Nephron (organoid): ENCODE measurements at regions not wholly inside any gene's neighbourhood (a gene's known extent, or its start where the extent isn't known, plus 50 kb on each side); places are given as distances from the start of the nearest gene placed in this dataset.

Experiments used
- H3K27ac Mint-ChIP-seq, 3 experiments: 2 replicates each; pipeline ENCODE4 v1.8.0; 2020; ENCODE audit warnings: mixed read lengths in 3 of 3, mild to moderate bottlenecking in 2 of 3, moderate library complexity in 1 of 3
- H3K27me3 Mint-ChIP-seq: 2 replicates; pipeline ENCODE4 v1.8.0; 2021; ENCODE audit warnings: low read depth, mild to moderate bottlenecking, moderate library complexity, mixed read lengths
- H3K36me3 Mint-ChIP-seq: 2 replicates; pipeline ENCODE4 v1.8.0; 2020; ENCODE audit warnings: low read depth, mixed read lengths
- H3K4me1 Mint-ChIP-seq: 2 replicates; pipeline ENCODE4 v1.8.0; 2020; ENCODE audit warnings: mixed read lengths
- H3K4me3 Mint-ChIP-seq, 3 experiments: 2 replicates each; pipeline ENCODE4 v1.8.0; 2020; ENCODE audit warnings: mild to moderate bottlenecking in 3 of 3, mixed read lengths in 3 of 3, moderate library complexity in 2 of 3
- H3K9me3 Mint-ChIP-seq: 2 replicates; pipeline ENCODE4 v1.8.0; 2020; ENCODE audit warnings: mixed read lengths
- CTCF ChIP-seq, 3 experiments: fragments of 200-600 bp; sonication (generic); IDR thresholded peaks; one replicate each; pipeline ENCODE4 v1.5.0; 2021; ENCODE audit warnings: antibody characterized with exemption in 3 of 3; ENCODE audit not compliant: unreplicated experiment in 3 of 3

- H3K4me3 Mint-ChIP-seq: no peak overlapping the region
- no peak for TF ChIP-seq CTCF (IDR thresholded peaks at IDR 0.05; ENCODE audit: unreplicated experiment in 3 of 3)
- no peaks in the 10 kb centered on the region for H3K36me3 Mint-ChIP-seq
- H3K4me1 Mint-ChIP-seq: no peaks in the 10 kb centered on the region
- H3K9me3 Mint-ChIP-seq: no peaks in the 10 kb centered on the region
- H3K27ac Mint-ChIP-seq: no peak overlapping the region
- peaks cover 8% of the 10 kb centered on the region for H3K27me3 Mint-ChIP-seq
Observed at GRCh38 chr15:86010398-86010797, 69.3 kb upstream of the AGBL1 start.

GRCh38 chr15:86010891-86011290 lies 68.8 kb upstream of the AGBL1 start:
- no peak overlapping the region for H3K27ac Mint-ChIP-seq
- peaks cover 8% of the 10 kb centered on the region for H3K27me3 Mint-ChIP-seq
- H3K4me1 Mint-ChIP-seq: no peaks in the 10 kb centered on the region
- no peak overlapping the region for H3K4me3 Mint-ChIP-seq
- H3K36me3 Mint-ChIP-seq: no peaks in the 10 kb centered on the region
- TF ChIP-seq CTCF (IDR thresholded peaks at IDR 0.05; ENCODE audit: unreplicated experiment in 3 of 3): no peak
- H3K9me3 Mint-ChIP-seq: no peaks in the 10 kb centered on the region

GRCh38 chr15:86014016-86014415 lies 65.7 kb upstream of the AGBL1 start:
- TF ChIP-seq CTCF (IDR thresholded peaks at IDR 0.05; ENCODE audit: unreplicated experiment in 3 of 3): no peak
- H3K4me1 Mint-ChIP-seq: no peaks in the 10 kb centered on the region
- H3K9me3 Mint-ChIP-seq: no peaks in the 10 kb centered on the region
- peaks cover 8% of the 10 kb centered on the region for H3K27me3 Mint-ChIP-seq
- no peak overlapping the region for H3K27ac Mint-ChIP-seq
- H3K36me3 Mint-ChIP-seq: no peaks in the 10 kb centered on the region
- no peak overlapping the region for H3K4me3 Mint-ChIP-seq

DNA sequence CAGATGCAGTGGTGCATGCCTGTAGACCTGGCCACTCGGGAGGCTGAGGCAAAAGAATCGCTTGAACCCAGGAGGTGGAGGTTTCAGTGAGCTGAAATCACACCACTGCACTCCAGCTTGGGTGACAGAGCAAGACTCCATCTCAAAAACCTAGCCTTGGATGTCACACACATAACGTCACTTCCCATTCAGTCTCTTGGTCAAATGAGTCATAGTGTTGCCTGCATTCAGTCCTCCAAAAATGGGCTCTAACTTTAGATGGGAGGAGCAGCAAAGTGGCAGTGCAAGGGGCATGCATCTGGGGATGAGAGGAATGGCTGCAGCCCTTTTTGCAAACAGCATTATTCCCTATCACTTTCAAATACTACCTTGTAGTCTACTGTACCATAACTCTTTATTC lies 62.9 kb upstream of the AGBL1 start:
- TF ChIP-seq CTCF (IDR thresholded peaks at IDR 0.05; ENCODE audit: unreplicated experiment in 3 of 3): no peak
- Mint-ChIP-seq H3K27me3 (peaks cover 4% of the 10 kb centered on the region), H3K9me3 (no peaks in the 10 kb centered on the region), H3K36me3 (no peaks in the 10 kb centered on the region), H3K4me1 (peaks cover 4% of the 10 kb centered on the region), H3K4me3 (no peak overlapping the region), H3K27ac (no peak overlapping the region)

- no peak for TF ChIP-seq CTCF (IDR thresholded peaks at IDR 0.05; ENCODE audit: unreplicated experiment in 3 of 3)
- no peaks in the 10 kb centered on the region for H3K9me3 Mint-ChIP-seq
- peaks cover 4% of the 10 kb centered on the region for H3K4me1 Mint-ChIP-seq
- no peaks in the 10 kb centered on the region for H3K36me3 Mint-ChIP-seq
- H3K4me3 Mint-ChIP-seq: no peak overlapping the region
- H3K27me3 Mint-ChIP-seq: peaks cover 8% of the 10 kb centered on the region
- no peak overlapping the region for H3K27ac Mint-ChIP-seq
Observed at GRCh38 chr15:86018679-86019078, 61.0 kb upstream of the AGBL1 start.

GRCh38 chr15:86021281-86022264 lies 58.1 kb upstream of the AGBL1 start:
- H3K27ac Mint-ChIP-seq: no peak overlapping the region
- TF ChIP-seq CTCF (IDR thresholded peaks at IDR 0.05; ENCODE audit: unreplicated experiment in 3 of 3): no peak
- H3K9me3 Mint-ChIP-seq: no peaks in the 10 kb centered on the region
- H3K4me1 Mint-ChIP-seq: peaks cover 4% of the 10 kb centered on the region
- H3K36me3 Mint-ChIP-seq: no peaks in the 10 kb centered on the region
- H3K4me3 Mint-ChIP-seq: no peak overlapping the region
- peaks cover 8% of the 10 kb centered on the region for H3K27me3 Mint-ChIP-seq
